Upper lobe of left lung (tissue), 4 donors: ENCODE measurements at regions not wholly inside any gene's neighbourhood (a gene's known extent, or its start where the extent isn't known, plus 50 kb on each side); places are given as distances from the start of the nearest gene placed in this dataset.

Experiments
- EP300 ChIP-seq, 4 donors: sonication (generic); formaldehyde crosslinking; IDR thresholded peaks; one replicate each; pipeline ENCODE4 v1.5.1; 2017; ENCODE audit warnings: antibody characterized with exemption in 4 of 4, control low read depth in 2 of 4
- POLR2A ChIP-seq, 4 donors: fragments of 450-650 bp; IDR thresholded peaks; one replicate each; pipeline ENCODE4 v1.5.1; 2016 to 2017; ENCODE audit warnings: antibody characterized with exemption in 4 of 4, mild to moderate bottlenecking in 2 of 4
- POLR2AphosphoS5 ChIP-seq, 2 donors: sonication (generic); formaldehyde crosslinking; IDR thresholded peaks; one replicate each; pipeline ENCODE4 v1.5.1; 2017; ENCODE audit warnings: antibody characterized with exemption in 2 of 2
- TF ChIP-seq, protein P1 (sequence below), 6 experiments: fragments of 450-650 bp in 4 of 6; fragments of 200-600 bp in 2 of 6; sonication (generic) in 2 of 6; IDR thresholded peaks; one replicate each; pipeline ENCODE4 v1.5.1; 2016 to 2019; ENCODE audit warnings: antibody characterized with exemption in 6 of 6

DNA sequence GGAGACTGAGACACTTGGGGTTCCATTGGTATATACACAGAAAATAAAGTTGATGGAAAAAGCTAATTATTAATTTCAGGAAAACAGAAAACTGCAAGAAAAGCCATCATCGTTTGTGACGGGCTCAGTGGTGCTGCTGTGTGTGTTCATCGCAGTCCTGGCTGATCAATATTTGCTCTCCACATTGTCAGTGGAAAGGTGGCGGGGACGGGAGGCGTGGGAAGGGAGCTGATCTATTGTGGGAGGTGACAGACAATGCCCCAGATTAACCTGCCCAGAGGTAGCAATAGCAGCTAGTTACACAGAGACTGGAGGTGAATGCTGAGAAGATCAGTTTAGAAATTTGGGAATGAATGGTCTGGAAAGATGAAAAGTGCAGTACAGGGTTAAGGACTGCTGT is 50.0 kb upstream of the CTDP1 start:
- TF ChIP-seq, protein P1, sequence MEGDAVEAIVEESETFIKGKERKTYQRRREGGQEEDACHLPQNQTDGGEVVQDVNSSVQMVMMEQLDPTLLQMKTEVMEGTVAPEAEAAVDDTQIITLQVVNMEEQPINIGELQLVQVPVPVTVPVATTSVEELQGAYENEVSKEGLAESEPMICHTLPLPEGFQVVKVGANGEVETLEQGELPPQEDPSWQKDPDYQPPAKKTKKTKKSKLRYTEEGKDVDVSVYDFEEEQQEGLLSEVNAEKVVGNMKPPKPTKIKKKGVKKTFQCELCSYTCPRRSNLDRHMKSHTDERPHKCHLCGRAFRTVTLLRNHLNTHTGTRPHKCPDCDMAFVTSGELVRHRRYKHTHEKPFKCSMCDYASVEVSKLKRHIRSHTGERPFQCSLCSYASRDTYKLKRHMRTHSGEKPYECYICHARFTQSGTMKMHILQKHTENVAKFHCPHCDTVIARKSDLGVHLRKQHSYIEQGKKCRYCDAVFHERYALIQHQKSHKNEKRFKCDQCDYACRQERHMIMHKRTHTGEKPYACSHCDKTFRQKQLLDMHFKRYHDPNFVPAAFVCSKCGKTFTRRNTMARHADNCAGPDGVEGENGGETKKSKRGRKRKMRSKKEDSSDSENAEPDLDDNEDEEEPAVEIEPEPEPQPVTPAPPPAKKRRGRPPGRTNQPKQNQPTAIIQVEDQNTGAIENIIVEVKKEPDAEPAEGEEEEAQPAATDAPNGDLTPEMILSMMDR (IDR thresholded peaks at IDR 0.05), result no peak
- TF ChIP-seq POLR2A (IDR thresholded peaks at IDR 0.05) (no peak), EP300 (IDR thresholded peaks at IDR 0.05) (no peak), POLR2AphosphoS5 (IDR thresholded peaks at IDR 0.05) (no peak)
